ENCODE measurements at regions not wholly inside any gene's neighbourhood (a gene's known extent, or its start where the extent isn't known, plus 50 kb on each side); places are given as distances from the start of the nearest gene placed in this dataset.
A peak's percentile ranks its signal among the peaks of the same experiment; 100 is the strongest.

- no peak for DNase-seq (ENCODE audit: low read depth)
- in situ Hi-C loops (cut with HindIII; ENCODE audit: low sequenced_read_pairs), result loop anchor here (25.0 kb wide), 1 partner anchor 1038 kb away; the partner anchor contains the start of gene KLF4
- H3K4me3 ChIP-seq (ENCODE audit: low read depth, low read length), result no peak overlapping the region
- no peak for TF ChIP-seq CTCF (IDR thresholded peaks at IDR 0.05; ENCODE audit: low read depth, low read length, missing control alignments)
These were observed 330.6 kb downstream of the ACTL7B start for GRCh38 chr9:108525186-108525585.

- in situ Hi-C loops (cut with HindIII; ENCODE audit: low sequenced_read_pairs), result no loop called here
- TF ChIP-seq CTCF (IDR thresholded peaks at IDR 0.05; ENCODE audit: low read depth, low read length, missing control alignments), result no peak
- DNase-seq (ENCODE audit: low read depth), result peak; percentile 37
- H3K4me3 ChIP-seq (ENCODE audit: low read depth, low read length), result no peak overlapping the region
These were observed 334.7 kb downstream of the ACTL7B start for GRCh38 chr9:108521063-108521590.

- no peak for TF ChIP-seq CTCF (IDR thresholded peaks at IDR 0.05; ENCODE audit: low read depth, low read length, missing control alignments)
- DNase-seq (ENCODE audit: low read depth), result no peak
- in situ Hi-C loops (cut with HindIII; ENCODE audit: low sequenced_read_pairs), result no loop called here
- H3K4me3 ChIP-seq (ENCODE audit: low read depth, low read length), result no peak overlapping the region
These were observed 336.3 kb downstream of the ACTL7B start for GRCh38 chr9:108519437-108519836.

- in situ Hi-C loops (cut with HindIII; ENCODE audit: low sequenced_read_pairs), result no loop called here
- no peak overlapping the region for H3K4me3 ChIP-seq (ENCODE audit: low read depth, low read length)
- TF ChIP-seq CTCF (IDR thresholded peaks at IDR 0.05; ENCODE audit: low read depth, low read length, missing control alignments), result no peak
- DNase-seq (ENCODE audit: low read depth), result no peak
These were observed 338.0 kb downstream of the ACTL7B start for GRCh38 chr9:108517651-108518365.

- H3K4me3 ChIP-seq (ENCODE audit: low read depth, low read length), result no peak overlapping the region
- TF ChIP-seq CTCF (IDR thresholded peaks at IDR 0.05; ENCODE audit: low read depth, low read length, missing control alignments), result no peak
- DNase-seq (ENCODE audit: low read depth), result no peak
- in situ Hi-C loops (cut with HindIII; ENCODE audit: low sequenced_read_pairs), result no loop called here
These were observed 339.4 kb downstream of the ACTL7B start for GRCh38 chr9:108516391-108516790.

GRCh38 chr9:108515856-108516255, 339.9 kb downstream of the ACTL7B start:
- no peak for DNase-seq (ENCODE audit: low read depth)
- in situ Hi-C loops (cut with HindIII; ENCODE audit: low sequenced_read_pairs), result no loop called here
- TF ChIP-seq CTCF (IDR thresholded peaks at IDR 0.05; ENCODE audit: low read depth, low read length, missing control alignments), result no peak

More at GRCh38 chr9:108515856-108516255, 339.9 kb downstream of the ACTL7B start:
- no peak overlapping the region for H3K4me3 ChIP-seq (ENCODE audit: low read depth, low read length)

Measured in astrocyte of the cerebellum (primary cell).